ENCODE measurements at regions not wholly inside any gene's neighbourhood (a gene's known extent, or its start where the extent isn't known, plus 50 kb on each side); places are given as distances from the start of the nearest gene placed in this dataset.

DNA sequence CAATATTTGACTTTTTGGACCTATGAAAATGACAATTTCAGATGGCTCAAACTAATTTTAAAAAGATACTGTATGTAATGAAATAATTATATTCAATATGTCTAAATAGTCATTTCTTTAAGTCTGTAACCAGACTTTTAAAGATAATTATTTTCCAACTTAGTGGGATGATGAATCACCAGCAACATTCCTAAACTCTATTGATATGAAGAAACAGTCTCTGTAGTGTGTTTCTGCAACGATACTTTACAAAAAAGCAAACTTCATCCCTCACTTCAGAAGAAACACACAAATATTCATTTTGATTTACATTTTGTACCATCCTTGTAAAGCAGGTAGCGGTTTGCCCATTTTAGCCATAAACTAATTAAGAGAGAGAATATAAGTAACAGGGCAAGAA lies 417.4 kb downstream of the EFNB2 start:
- no peak for DNase-seq

DNA sequence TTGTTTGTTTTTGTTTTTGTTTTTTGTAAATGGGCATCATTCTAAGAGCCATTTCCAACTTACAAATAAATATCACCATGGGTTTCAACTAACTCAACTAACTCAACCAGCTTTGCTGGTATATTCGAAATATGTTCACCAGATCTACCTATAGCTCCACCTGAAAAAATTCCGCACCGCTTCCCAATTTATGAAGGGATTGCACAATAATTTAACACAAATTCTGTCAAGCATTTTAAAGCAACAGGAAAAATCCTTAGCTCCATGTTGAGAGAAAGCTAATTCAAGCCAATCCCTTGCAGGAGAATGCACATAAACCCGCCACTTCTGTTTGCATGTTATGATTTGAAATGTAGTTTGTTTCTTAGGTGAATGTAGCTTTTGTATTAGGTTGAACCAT lies 417.8 kb downstream of the EFNB2 start:
- DNase-seq: no peak

DNA sequence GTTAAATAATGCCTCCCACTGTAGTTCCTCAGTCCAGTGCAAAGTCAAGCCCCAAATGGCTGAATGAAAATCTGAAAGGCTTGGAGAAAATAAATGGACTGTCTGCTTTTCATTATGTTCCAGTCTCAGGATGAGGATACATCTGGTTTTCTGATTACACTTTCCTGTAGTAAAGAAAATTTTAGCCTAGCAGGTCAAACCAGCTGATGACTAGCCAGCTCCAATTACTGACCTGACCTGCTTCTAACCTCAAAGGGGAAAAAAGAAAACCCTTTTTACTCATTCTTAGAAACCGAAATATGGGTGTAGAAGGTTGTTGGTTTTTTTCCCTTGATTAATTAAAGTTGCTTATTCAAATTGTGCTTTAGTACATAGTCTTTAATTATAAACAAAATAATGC lies 418.4 kb downstream of the EFNB2 start:
- no peak for DNase-seq

DNA sequence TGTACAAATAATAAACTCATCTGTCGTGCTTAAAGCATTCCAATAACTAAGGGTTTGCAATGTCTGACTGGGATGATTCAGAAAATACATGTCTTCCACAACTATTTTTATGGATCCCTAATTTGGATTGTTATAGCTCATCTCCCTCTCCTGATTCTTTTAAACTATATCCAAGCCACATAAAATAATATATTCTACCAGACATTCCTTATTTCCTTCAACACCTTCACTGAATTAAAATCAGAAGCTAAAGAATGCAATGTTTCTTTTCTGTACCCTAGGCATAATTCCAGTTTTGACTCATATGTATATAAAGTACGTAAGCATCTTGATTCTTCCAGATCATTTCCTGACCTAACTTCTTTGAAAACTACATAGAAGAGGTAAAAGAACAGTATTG lies 420.4 kb downstream of the EFNB2 start:
- DNase-seq: no peak

DNA sequence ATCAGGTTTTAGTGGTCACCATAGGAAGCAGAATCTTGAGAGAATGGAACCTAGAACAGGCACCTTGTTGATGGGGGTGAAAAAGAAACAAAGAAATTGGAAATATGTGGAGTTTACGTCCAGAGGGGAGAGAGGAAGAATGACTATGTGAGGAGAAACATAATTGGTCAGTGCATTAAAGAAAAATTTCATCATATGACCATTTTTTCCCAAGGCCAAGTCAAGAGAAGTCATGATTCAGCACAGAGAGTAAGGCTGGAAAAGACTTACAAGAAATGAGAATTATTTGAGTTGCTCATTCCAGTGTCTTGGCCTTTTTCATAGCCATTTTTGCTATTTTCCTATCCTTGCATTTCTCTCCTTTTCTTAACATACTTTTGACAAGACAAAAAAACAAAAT lies 421.7 kb downstream of the EFNB2 start:
- no peak for DNase-seq

DNA sequence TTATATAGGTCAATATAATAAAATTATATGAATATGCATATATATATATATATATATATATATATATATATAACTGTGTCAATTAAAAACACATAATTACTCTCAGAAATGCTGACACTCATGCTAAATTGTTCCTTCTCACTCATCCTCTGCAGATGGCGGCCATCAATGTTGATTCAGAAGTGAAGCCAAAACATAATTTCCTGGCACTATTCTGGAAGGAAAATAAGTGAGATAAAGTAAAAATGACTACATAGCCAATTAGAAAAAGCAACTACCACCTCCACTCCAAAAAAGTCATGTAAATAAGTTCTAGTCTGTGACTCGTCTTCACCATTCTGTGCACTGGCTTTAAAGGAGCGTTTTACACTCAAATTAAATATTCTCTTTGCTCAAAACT lies 423.3 kb downstream of the EFNB2 start:
- DNase-seq: no peak

DNA sequence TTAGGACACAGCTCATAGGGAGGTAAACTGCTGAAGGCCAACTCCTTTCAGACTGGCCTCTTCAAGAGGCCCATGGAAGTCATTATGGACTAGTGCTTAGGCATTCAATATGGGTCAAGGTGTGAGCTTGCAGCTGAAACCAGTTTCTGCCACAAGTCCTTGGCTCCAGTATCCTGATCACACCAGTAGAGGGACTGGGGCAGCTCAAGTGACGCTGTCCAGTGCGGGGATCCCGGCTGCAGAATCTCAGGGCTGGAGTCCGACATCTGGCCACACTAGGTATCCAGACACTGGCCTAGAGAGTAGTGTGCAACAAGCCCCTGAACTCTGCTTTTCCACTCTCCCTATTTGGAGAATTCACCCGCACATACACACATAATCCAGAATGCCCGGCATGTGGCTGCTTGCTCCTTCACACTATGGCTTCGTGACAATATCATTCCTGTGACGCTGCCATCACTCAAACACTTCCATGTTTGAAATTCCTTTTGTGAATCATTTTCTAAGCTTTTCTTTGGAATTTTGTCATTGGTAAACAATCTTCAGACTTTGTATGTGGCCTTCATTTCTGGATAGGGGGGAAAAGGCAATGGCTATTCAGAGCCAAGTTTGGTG lies 425.1 kb downstream of the EFNB2 start:
- DNase-seq: no peak

DNA sequence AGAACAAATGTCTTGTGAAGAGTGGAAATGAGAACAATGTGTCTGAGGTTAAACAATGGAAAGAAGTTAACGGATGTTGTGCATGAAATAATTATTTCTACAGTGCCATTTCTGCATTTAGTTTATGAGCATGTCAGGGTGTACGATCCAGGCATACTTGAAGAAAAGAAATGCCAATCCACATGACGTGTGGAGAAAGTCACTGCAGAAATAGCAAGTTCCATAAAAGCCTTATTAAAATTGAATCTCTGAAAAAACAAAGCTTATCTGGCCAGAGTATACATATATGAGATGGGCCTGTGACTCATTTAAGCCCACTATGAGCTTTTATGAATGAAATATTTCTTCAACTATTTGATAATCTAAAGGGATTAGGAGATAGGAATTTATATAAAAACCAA lies 426.1 kb downstream of the EFNB2 start:
- DNase-seq: no peak

DNA sequence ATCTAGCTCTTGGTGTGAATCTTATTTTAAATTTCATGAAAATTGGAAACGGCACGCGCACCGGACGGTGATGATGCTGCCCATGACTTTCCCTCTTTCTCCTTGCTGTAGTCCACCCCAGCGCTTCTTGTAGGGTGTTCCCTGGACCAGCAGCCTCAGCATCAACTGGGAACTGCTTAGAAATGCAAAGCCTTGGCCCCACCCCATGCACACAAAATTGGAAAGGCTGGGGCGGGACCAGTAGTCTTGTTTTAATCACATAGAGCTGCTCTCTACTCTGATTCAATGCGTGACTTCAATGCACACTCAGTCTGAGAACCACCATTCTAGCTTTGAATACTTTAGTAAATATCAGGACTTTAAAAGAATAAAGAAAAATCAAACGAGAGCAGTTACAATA lies 427.1 kb downstream of the EFNB2 start:
- DNase-seq: no peak

DNA sequence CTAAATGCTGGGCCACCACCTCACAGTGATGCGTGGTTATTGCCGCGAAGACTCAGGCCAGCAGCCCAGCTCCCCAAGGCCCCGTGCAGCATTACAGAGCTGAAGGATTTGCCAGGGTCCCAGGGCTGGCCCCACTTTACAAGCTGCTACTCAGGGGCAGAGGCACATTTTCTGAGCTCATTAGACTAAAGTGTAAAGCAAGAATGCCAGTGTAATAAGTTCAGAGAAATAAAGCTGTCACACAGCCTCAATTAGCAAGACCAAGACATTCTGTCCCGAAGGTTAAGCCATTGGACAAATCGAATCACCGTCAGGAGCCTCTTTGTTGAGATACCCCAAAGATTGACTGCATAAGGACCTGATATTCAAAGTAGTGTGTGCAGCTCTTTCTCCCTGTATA lies 428.4 kb downstream of the EFNB2 start:
- DNase-seq: no peak

DNA sequence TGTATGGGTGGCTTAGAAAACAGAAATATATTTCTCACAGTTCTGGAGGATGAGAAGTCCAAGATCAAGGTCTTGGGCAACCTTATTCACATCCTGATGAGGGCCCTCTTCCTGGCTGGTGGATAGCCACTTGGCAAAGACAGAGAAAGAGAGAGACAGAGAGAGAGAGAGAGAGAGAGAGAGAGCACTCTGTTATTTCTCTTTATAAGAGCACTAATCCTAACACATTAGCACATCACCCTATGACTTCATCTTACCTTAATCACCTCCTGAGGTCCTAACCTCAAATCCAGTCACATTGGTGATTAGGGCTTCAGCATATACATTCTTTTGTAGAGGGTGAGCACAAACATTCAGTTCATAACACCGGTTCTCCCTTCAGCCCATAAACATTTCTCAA lies 430.3 kb downstream of the EFNB2 start:
- no peak for DNase-seq

DNA sequence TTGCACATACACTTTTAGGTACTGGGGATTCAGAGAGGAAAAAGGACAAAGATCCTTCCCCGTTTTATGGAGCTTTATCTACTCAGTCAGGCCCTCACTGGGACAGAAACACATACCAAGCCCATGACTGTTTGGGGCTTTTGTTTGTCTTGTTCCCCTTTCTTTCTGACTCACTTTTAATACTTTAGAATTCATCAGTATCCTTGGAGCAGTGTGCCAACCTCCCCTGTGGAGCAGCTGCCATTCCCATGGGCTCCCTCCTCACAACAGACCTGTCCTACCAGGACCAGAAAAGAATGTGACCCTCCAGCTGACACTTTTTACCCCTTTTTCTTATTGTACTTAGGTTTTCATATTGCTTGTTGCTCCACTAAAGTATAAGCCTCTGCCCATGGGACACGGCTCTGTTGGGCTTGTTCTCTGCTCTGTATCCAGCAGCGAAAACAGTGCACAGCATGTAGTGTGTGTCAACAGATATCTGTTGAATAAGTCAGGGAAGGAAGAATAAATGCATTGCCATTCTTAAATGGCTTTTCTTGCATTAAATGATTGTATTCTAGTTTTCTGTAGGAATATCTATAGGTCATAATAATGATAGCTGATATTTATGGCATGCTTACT lies 431.1 kb downstream of the EFNB2 start:
- DNase-seq: no peak

DNA sequence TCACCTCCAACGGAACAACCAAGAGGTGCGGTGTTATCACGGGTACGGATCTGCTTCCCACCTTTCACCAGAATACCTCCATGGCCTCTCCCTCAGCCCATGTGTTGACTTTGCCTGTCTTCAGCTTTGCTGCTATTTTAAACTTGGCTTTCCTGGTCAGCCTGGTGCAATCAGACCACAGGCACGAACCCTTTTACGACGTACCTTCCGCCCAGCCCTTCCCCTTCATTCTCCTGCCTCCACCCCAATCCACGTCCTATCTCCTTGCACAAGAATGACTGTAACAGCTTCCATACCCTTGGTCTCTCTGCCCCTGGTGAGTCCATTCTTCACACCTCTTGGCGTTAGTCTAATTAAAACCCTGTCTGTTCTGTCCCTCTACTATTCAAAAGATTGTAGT lies 431.7 kb downstream of the EFNB2 start:
- no peak for DNase-seq

DNA sequence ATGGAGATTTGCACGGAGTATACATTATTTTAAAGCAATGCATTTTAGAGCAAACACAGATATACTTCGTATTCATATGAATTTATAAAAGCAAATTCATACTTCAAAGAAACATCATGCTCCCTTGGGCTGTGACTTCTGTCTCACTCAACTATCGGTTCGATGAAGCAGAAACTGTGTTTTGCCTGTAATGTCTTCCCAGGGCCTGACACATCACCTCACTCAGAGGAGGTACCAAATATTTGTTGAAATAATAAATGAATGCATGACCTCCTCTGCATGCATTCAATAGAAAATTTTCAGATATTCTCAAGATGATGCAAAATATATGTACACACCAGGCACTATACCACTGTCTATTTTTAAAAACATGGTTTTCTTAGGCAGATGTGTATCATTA lies 432.7 kb downstream of the EFNB2 start:
- no peak for DNase-seq

DNA sequence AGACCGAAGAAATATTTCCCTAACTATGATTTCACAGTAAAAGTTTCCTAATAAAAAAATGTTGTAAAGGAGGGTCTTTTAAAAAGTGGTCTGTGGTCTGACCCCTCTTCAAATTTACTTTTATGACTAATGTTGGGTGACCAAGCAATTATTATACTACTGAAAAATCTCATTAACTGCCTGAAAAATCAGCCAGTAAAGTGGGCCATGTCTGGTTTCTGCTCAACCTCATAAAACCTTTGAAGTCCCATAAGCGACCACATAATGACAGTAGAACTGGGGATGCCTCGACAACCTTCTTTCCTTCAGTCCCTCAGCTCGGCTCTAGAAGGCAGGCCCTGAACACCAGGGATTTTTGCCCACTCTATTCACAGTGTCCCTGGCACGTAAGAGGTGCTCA lies 434.3 kb downstream of the EFNB2 start:
- no peak for DNase-seq

DNA sequence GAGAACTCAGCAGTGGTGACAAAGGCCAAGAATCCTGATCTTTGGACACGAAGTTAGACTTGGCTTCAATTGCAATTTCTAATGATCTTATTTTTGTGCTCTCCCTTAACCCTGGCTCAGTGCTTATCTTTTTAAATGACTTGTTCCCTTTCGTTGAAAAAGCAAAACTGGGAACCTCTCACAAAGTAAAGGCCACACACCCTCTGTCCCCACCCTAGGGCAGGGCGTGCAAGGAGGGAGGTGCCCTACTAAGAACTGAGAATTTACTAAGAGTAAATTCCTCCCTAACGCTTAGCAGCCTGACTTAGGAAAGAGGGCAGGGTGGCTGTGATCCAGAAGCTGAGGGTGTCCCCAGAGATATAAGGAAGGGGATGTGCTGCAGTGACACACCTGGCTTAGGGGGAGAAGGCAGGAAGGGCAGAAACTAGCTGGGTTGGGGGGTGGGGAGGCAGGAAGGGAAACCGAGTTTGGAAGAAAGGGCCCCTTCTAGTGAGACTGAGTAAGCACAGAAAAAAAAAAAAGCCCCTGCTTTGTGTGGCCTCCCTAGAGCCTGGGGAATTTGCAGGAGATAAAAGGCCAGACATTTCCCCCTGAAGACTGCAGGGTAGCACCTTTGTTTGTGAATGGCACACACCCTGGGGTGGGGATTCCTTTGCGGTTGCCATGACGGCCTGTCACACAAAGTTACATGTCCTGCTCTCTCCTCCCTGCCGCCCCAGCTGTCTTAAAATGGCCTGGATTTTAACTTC lies 435.1 kb downstream of the EFNB2 start:
- DNase-seq: no peak

DNA sequence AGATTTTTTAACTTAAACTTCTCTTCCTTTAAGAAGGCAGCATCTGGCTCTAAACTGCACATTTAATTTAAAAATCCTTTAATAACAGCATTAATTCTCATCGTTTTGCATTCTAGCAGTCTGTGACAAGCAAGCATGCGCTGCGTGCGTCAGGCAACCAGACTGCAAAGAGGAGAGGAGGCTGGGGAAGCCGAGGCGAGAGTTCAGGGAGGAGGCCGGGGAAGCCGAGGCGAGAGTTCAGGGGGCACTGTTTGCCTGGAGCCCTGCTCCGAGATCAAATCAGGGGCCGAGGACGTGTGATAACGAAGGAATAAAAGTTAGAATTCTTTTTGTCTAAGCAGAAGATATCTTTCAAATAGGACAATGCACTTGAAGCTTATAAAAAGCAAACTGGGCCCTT lies 435.7 kb downstream of the EFNB2 start:
- no peak for DNase-seq

DNA sequence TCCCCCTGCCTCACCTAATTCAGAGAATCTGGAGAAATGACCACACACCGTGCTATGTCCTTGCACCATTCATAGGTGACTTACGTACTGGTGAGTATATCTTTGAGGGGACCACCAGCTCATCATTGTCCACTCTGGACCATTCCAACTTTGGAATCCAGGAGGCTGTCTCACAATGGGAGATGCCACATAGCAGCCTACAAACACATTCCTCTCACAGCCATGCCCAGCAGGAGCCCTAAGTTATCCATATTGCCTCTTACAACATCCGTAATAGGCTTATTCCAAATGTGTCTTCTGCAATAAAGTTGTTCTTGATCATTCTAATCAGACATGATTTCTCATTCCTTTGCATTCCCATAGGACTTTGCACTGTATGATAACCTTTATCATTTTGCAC lies 436.7 kb downstream of the EFNB2 start:
- no peak for DNase-seq

DNA sequence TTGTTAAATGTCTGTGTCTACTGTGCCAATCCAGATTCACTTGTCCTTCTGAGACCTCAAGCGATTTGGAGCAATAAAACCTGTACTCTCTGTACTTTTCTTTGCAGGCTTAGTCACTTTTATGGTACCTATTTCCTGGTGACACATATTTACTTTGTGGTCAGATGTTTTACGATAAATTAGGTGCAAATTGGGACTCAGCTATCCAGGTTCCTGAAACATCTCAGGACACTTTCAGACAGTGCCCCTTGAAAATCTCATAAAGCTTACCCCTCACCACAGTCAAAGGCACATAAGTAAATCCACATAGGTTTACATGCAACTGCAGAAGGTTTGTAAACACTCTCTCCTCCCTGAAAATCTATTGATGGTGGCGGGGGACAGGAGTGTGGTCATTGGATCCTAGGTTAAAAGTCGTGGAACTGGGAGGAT lies 438.8 kb downstream of the EFNB2 start:
- DNase-seq: no peak

DNA sequence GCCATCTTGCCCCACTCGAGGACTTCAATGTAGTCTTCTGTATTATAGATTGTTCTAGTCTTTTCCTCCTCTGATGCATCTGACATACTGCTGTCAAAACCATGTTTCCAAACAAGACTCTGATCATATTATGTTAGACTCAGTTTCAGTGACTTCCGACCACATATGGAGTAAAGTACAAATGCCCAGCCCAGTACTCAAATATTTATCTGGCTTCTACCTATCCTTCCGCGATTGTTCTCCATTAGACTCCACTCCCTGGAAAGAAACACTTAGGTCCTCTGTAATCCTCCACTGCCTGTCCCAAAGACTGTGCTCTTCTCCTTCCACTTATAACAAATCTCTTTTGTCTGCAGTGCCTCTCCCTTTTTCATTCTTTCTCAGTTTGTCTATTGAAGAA lies 439.5 kb downstream of the EFNB2 start:
- no peak for DNase-seq

DNA sequence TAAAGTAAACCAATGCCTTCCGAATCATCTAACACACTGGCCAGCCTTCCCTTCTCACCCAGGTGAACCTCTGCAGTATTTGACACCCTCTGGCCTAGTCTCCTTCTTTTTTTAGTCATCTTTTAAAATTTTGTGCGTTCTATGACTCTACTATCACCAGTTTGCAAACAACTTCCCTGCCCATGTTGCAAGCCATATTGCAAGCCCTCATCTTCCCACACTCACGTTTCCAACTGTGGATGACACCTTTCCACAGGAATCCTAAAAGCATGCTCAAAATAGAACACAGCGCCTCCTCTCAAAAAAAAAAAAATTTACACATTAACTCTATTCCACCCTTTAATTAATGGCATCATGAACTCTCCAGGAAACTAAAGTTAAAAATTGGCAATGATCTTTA lies 440.1 kb downstream of the EFNB2 start:
- no peak for DNase-seq

DNA sequence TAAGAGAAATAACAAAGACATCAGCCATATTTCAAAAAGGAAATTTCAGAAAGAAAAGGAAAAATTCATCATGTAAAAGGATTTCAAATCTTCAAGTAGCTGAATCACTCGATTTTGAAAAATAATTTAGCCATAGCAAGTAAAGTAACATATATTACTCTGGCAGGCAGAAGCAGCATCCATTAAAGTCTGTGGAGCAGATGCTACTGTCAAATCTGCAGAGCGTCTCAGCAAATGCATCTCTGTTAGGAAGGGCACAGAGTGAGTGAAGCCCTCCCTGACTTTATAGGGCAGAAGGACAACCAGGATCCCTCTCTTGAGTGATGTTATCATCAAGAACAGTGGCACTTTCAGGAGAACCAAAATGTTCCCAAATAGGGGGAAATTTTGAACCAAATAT lies 445.5 kb downstream of the EFNB2 start:
- DNase-seq: no peak

DNA sequence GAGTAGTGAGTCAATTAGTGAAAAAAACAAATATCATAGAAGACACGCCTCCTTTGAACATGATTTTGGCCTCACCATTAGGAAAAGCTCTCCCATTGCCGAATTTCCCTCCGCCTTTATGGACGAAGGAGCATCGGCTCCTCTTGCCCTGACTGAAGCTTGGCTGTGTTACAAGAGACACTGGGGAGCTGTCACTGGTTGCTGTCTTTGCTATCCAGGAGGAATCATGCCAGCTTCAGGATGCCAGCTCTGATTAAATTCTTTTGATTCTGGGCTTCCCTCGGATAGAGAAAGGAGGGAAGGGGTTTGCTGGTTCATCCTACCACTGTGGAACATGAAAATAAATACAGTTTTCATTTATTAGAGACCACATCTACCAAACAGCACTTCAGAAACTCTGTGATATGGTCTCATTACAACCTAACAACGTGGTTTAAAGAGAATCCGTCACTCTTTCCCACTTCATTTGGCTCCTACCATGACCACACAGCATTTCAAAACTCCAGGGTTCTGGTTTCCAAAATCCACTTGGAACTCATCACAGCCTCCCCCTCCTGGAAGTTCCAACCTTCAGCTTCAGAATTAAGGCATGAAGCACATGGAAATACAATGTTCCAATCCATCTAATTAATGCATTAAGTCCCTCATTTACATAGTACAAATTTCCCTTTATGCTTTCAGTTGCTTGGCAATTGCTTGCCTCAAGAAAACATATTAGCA lies 446.0 kb downstream of the EFNB2 start:
- DNase-seq: no peak

DNA sequence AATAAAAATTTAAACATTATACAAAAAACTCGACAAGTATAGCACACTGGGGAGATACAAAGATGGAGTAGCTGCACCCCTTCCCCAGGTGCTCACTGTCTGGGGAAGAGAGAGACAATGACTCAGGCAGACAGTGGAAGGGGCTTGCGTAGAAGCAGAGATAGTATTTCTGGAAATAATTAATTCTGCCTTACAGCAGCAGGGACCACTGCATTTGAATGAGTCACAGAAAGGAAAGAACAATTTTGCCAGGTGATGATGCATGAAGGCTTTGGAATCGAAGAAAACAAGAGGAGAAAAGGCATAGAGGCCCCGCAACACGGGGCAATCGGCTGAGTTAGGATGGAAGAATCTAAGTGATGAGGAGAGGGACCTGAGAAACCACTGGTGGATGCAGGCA lies 447.4 kb downstream of the EFNB2 start:
- no peak for DNase-seq

All from SHP77 treated with DMSO at 0.1 percent for 48 hours (cell line).